HFFc6 (cell line): ENCODE measurements at regions not wholly inside any gene's neighbourhood (a gene's known extent, or its start where the extent isn't known, plus 50 kb on each side); places are given as distances from the start of the nearest gene placed in this dataset.

Source experiments
- DNase-seq: peaks from one replicate; pipeline ENCODE4 v3.0.0-alpha.2; 2018
- H3K27ac Mint-ChIP-seq: 2 replicates; pipeline ENCODE4 v1.8.0; 2020; ENCODE audit warnings: mild to moderate bottlenecking, mixed read lengths
- H3K27me3 Mint-ChIP-seq: 2 replicates; pipeline ENCODE4 v1.8.0; 2021; ENCODE audit warnings: mild to moderate bottlenecking, moderate library complexity, mixed read lengths; ENCODE audit not compliant: insufficient read depth
- H3K36me3 Mint-ChIP-seq: 2 replicates; pipeline ENCODE4 v1.8.0; 2021; ENCODE audit warnings: low read depth, mixed read lengths
- H3K4me1 Mint-ChIP-seq: 2 replicates; pipeline ENCODE4 v1.8.0; 2020; ENCODE audit warnings: low read depth, mixed read lengths
- H3K4me3 Mint-ChIP-seq: 2 replicates; pipeline ENCODE4 v1.8.0; 2020; ENCODE audit warnings: mild to moderate bottlenecking, moderate library complexity, mixed read lengths
- H3K9me3 Mint-ChIP-seq: 2 replicates; pipeline ENCODE4 v1.8.0; 2020; ENCODE audit warnings: mild to moderate bottlenecking, mixed read lengths
- CTCF ChIP-seq: fragments of 200-600 bp; sonication (generic); IDR thresholded peaks from 2 replicates; pipeline ENCODE4 v1.5.0; 2021; ENCODE audit warnings: antibody characterized with exemption, mild to moderate bottlenecking

GRCh38 chr5:109570362-109570874, 119.3 kb upstream of the MAN2A1 start:
- no peak overlapping the region for H3K27ac Mint-ChIP-seq
- DNase-seq = no peak
- no peak for TF ChIP-seq CTCF
- no peaks in the 10 kb centered on the region for H3K9me3 Mint-ChIP-seq
- no peaks in the 10 kb centered on the region for H3K4me1 Mint-ChIP-seq
- no peaks in the 10 kb centered on the region for H3K36me3 Mint-ChIP-seq
- H3K4me3 Mint-ChIP-seq = no peak overlapping the region
- no peaks in the 10 kb centered on the region; the same call in 1 of the 2 replicates for H3K27me3 Mint-ChIP-seq

GRCh38 chr5:109567374-109568044, 122.2 kb upstream of the MAN2A1 start:
- no peaks in the 10 kb centered on the region for H3K9me3 Mint-ChIP-seq
- no peaks in the 10 kb centered on the region; the same call in none of the 2 replicates for H3K27me3 Mint-ChIP-seq
- H3K36me3 Mint-ChIP-seq = no peaks in the 10 kb centered on the region
- no peak for DNase-seq
- no peak overlapping the region for H3K27ac Mint-ChIP-seq
- H3K4me3 Mint-ChIP-seq = no peak overlapping the region
- H3K4me1 Mint-ChIP-seq = no peaks in the 10 kb centered on the region
- TF ChIP-seq CTCF = no peak

GRCh38 chr5:109566361-109566760, 123.4 kb upstream of the MAN2A1 start:
- DNase-seq = no peak
- no peak overlapping the region for H3K4me3 Mint-ChIP-seq
- no peak overlapping the region for H3K27ac Mint-ChIP-seq
- no peaks in the 10 kb centered on the region for H3K9me3 Mint-ChIP-seq
- no peaks in the 10 kb centered on the region; the same call in none of the 2 replicates for H3K27me3 Mint-ChIP-seq
- TF ChIP-seq CTCF = no peak
- H3K4me1 Mint-ChIP-seq = no peaks in the 10 kb centered on the region
- H3K36me3 Mint-ChIP-seq = no peaks in the 10 kb centered on the region

- Mint-ChIP-seq H3K4me1 (no peaks in the 10 kb centered on the region), H3K27me3 (no peaks in the 10 kb centered on the region; the same call in 1 of the 2 replicates), H3K36me3 (no peaks in the 10 kb centered on the region), H3K27ac (no peak overlapping the region), H3K9me3 (no peaks in the 10 kb centered on the region), H3K4me3 (no peak overlapping the region)
- TF ChIP-seq CTCF = no peak
- DNase-seq = no peak
These were observed 126.0 kb upstream of the MAN2A1 start for GRCh38 chr5:109563739-109564138.

- Mint-ChIP-seq H3K4me1 (no peaks in the 10 kb centered on the region), H3K36me3 (no peaks in the 10 kb centered on the region), H3K9me3 (no peaks in the 10 kb centered on the region), H3K4me3 (no peak overlapping the region), H3K27ac (no peak overlapping the region), H3K27me3 (no peaks in the 10 kb centered on the region; the same call in 1 of the 2 replicates)
- DNase-seq = no peak
- no peak for TF ChIP-seq CTCF
These were observed 126.5 kb upstream of the MAN2A1 start for GRCh38 chr5:109563189-109563588.
